Right atrium auricular region (tissue), 2 donors: ENCODE measurements at regions not wholly inside any gene's neighbourhood (a gene's known extent, or its start where the extent isn't known, plus 50 kb on each side); places are given as distances from the start of the nearest gene placed in this dataset.

Experiments used
- DNase-seq: peaks from one replicate; pipeline ENCODE4 v3.0.0-alpha.2; 2019; ENCODE audit warnings: low spot score
- H3K27ac ChIP-seq, 2 donors: fragments of 200-600 bp; sonication (generic); 1 replicate in 1 of 2; 2 replicates in 1 of 2; pipeline ENCODE4 v1.5.1; 2016 to 2019
- H3K27me3 ChIP-seq, 2 donors: fragments of 200-600 bp; sonication (generic); one replicate each; pipeline versions ENCODE4 v1.5.1 to v1.6.0; 2017 to 2019
- H3K36me3 ChIP-seq: fragments of 200-600 bp; sonication (generic); one replicate; pipeline ENCODE4 v1.5.1; 2016
- H3K4me1 ChIP-seq, 2 donors: fragments of 200-600 bp; sonication (generic); one replicate each; pipeline versions ENCODE4 v1.5.1 to v1.6.0; 2017 to 2019
- H3K4me3 ChIP-seq, 2 donors: fragments of 200-600 bp; sonication (generic); 1 replicate in 1 of 2; 2 replicates in 1 of 2; pipeline ENCODE4 v1.5.1; 2017 to 2019; ENCODE audit warnings: mild to moderate bottlenecking in 1 of 2, moderate library complexity in 1 of 2
- H3K9me3 ChIP-seq, 2 donors: fragments of 200-600 bp; sonication (generic); one replicate each; pipeline ENCODE4 v1.5.1; 2019
- CTCF ChIP-seq, 2 donors: fragments of 200-600 bp; sonication (generic); IDR thresholded peaks; one replicate each; pipeline ENCODE4 v1.5.1; 2019; ENCODE audit warnings: antibody characterized with exemption in 2 of 2

DNA sequence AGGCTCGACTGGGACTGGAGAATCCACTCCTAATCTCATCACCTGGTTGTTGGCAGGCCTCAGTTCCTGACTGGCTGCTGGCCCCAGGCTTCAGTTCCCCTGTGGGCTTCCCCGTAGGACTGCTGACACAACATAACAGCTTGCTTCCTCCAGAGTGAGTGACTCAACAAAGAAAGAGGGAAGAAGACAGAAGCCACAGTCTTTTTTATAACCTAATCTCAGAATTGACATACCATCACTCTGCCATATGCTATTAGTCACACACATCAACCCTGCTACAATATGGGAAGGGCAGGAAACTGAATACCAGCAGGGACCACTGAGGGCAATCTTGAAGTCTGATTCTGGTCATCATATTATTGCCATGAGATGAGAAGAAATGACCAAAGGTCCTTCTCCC is 76.8 kb upstream of the SLC14A2 start:
- no peaks in the 10 kb centered on the region for H3K4me1 ChIP-seq
- no peak overlapping the region for H3K27ac ChIP-seq
- H3K4me3 ChIP-seq, result no peak overlapping the region
- TF ChIP-seq CTCF (IDR thresholded peaks at IDR 0.05), result no peak
- no peak for DNase-seq
- no peaks in the 10 kb centered on the region for H3K36me3 ChIP-seq
- H3K27me3 ChIP-seq, result no peaks in the 10 kb centered on the region
- H3K9me3 ChIP-seq, result peaks cover 0 to 8% of the 10 kb centered on the region in 2 donors

- Histone ChIP-seq H3K4me3 (no peak overlapping the region), H3K4me1 (no peaks in the 10 kb centered on the region), H3K27me3 (no peaks in the 10 kb centered on the region), H3K27ac (no peak overlapping the region), H3K9me3 (peaks cover 0 to 8% of the 10 kb centered on the region in 2 donors), H3K36me3 (no peaks in the 10 kb centered on the region)
- no peak for TF ChIP-seq CTCF (IDR thresholded peaks at IDR 0.05)
- DNase-seq, result no peak
These were observed 75.8 kb upstream of the SLC14A2 start for GRCh38 chr18:45539491-45539891.

GRCh38 chr18:45540125-45540524 is 75.2 kb upstream of the SLC14A2 start:
- H3K4me3 ChIP-seq, result no peak overlapping the region
- DNase-seq, result no peak
- TF ChIP-seq CTCF (IDR thresholded peaks at IDR 0.05), result no peak
- no peaks in the 10 kb centered on the region for H3K36me3 ChIP-seq
- peaks cover 0 to 8% of the 10 kb centered on the region in 2 donors for H3K9me3 ChIP-seq
- H3K27ac ChIP-seq, result no peak overlapping the region
- no peaks in the 10 kb centered on the region for H3K4me1 ChIP-seq
- no peaks in the 10 kb centered on the region for H3K27me3 ChIP-seq

GRCh38 chr18:45541421-45541820 is 73.9 kb upstream of the SLC14A2 start:
- H3K27ac ChIP-seq, result no peak overlapping the region
- H3K4me3 ChIP-seq, result no peak overlapping the region
- no peaks in the 10 kb centered on the region for H3K4me1 ChIP-seq

DNA sequence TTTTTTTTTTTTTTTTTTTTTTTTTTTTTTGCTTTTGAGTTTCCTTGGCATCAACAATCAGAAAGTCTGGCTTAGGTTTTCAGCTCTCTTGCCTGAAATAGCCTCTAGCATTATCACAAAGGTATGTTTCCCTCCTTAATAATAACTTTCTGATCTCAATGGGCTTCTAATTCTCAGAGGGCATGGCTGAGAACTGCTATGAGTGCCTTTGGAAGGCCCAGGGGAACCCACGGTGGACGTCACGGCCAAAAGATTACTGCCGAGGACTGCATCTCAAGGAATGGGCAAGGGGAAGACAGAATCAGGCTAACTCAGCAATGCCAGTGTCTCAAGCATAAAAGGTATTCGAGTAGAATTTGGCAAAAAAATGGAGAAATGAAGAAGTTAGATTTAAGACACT is 73.2 kb upstream of the SLC14A2 start:
- no peak for DNase-seq
- TF ChIP-seq CTCF (IDR thresholded peaks at IDR 0.05), result no peak

More at GRCh38 chr18:45541421-45541820, 73.9 kb upstream of the SLC14A2 start:
- H3K27me3 ChIP-seq, result no peaks in the 10 kb centered on the region
- no peak for TF ChIP-seq CTCF (IDR thresholded peaks at IDR 0.05)
- DNase-seq, result no peak
- H3K9me3 ChIP-seq, result peaks cover 0 to 8% of the 10 kb centered on the region in 2 donors
- H3K36me3 ChIP-seq, result no peaks in the 10 kb centered on the region

GRCh38 chr18:45547910-45548309 is 67.4 kb upstream of the SLC14A2 start:
- Histone ChIP-seq H3K4me1 (no peaks in the 10 kb centered on the region), H3K27me3 (no peaks in the 10 kb centered on the region), H3K36me3 (no peaks in the 10 kb centered on the region), H3K27ac (no peak overlapping the region), H3K4me3 (no peak overlapping the region), H3K9me3 (no peaks in the 10 kb centered on the region)
- DNase-seq, result no peak
- no peak for TF ChIP-seq CTCF (IDR thresholded peaks at IDR 0.05)

More for the DNA sequence above, 73.2 kb upstream of the SLC14A2 start:
- H3K36me3 ChIP-seq, result no peaks in the 10 kb centered on the region
- H3K9me3 ChIP-seq, result peaks cover 0 to 8% of the 10 kb centered on the region in 2 donors
- no peaks in the 10 kb centered on the region for H3K27me3 ChIP-seq
- H3K4me1 ChIP-seq, result no peaks in the 10 kb centered on the region
- no peak overlapping the region for H3K4me3 ChIP-seq
- H3K27ac ChIP-seq, result no peak overlapping the region
